Heart right ventricle (tissue), 16 donors: ENCODE measurements at regions not wholly inside any gene's neighbourhood (a gene's known extent, or its start where the extent isn't known, plus 50 kb on each side); places are given as distances from the start of the nearest gene placed in this dataset.

Experiments
- ATAC-seq, 8 donors: fragments of 200-7000 bp; cut with Tn5 transposase; one replicate each; pipeline ENCODE4 v1.9.1; 2020; ENCODE audit warnings: mild to moderate bottlenecking in 8 of 8, moderate library complexity in 8 of 8, moderate number of reproducible peaks in 1 of 8
- DNase-seq, 2 donors: peaks; one replicate each; pipeline ENCODE4 v3.0.0-alpha.2; 2020
- H3K27ac ChIP-seq, 10 donors: fragments of 200-600 bp; sonication (generic) in 2 of 10; one replicate each; pipeline versions ENCODE4 v1.5.0 to v1.8.0; 2020 to 2022; ENCODE audit warnings: mild to moderate bottlenecking in 3 of 10
- H3K27me3 ChIP-seq, 7 donors: fragments of 200-600 bp; one replicate each; pipeline ENCODE4 v1.8.0; 2021 to 2022; ENCODE audit warnings: mild to moderate bottlenecking in 2 of 7
- H3K36me3 ChIP-seq, 9 donors: fragments of 200-600 bp; sonication (generic) in 1 of 9; one replicate each; pipeline versions ENCODE4 v1.5.0 to v1.8.0; 2020 to 2022; ENCODE audit warnings: mild to moderate bottlenecking in 2 of 9
- H3K4me1 ChIP-seq, 9 donors: fragments of 200-600 bp; sonication (generic) in 1 of 9; one replicate each; pipeline versions ENCODE4 v1.5.0 to v1.8.0; 2020 to 2022; ENCODE audit warnings: mild to moderate bottlenecking in 4 of 9
- H3K4me3 ChIP-seq, 10 donors: fragments of 200-600 bp; sonication (generic) in 2 of 10; one replicate each; pipeline versions ENCODE4 v1.5.0 to v1.8.0; 2020 to 2022; ENCODE audit warnings: mild to moderate bottlenecking in 7 of 10, moderate library complexity in 2 of 10
- H3K9me3 ChIP-seq, 11 donors: fragments of 200-600 bp in 10 of 11; sonication (generic) in 2 of 11; one replicate each; pipeline versions ENCODE4 v1.5.0 to v1.8.0; 2013 to 2022; ENCODE audit warnings: mild to moderate bottlenecking in 2 of 11, control low read depth in 1 of 11, moderate library complexity in 1 of 11
- WGBS, 2 donors: extraction: QIAGEN DNeasy Blood & Tissue Kit; methylation state at CpG; one replicate each; pipeline ENCODE4 v1.1.7; 2013; ENCODE audit warnings: inconsistent platforms in 1 of 2; 5-methylcytosine and 5-hydroxymethylcytosine counted together
- intact Hi-C, 10 donors: fragments of 100-400 bp; cut with DNase I; formaldehyde crosslinking; loops; one replicate each; pipeline versions ENCODE4 v1.11.1 to v1.14.2; 2022
- TF ChIP-seq, protein P1 (sequence below), 9 donors: fragments of 200-600 bp; sonication (generic) in 2 of 9; IDR thresholded peaks; one replicate each; pipeline versions ENCODE4 v1.5.0 to v1.8.0; 2021 to 2022; ENCODE audit warnings: antibody characterized with exemption in 9 of 9, mild to moderate bottlenecking in 5 of 9, moderate library complexity in 1 of 9
- donor health status: Arrhythmogenic right ventricular cardiomyopathy.
- donor health status: ischemic (EF 13 %, LVEDD 7.1; RV severe dilation, severe dysfunction).
- donor health status: healthy with polysubstance abuse.
- donor health status: DM: no; HTN: yes; CAD: no.
- donor health status: DM: no; HTN: no; CAD: no.
- donor health status: ischemic (EF 25% LVEDD 6.9; RV normal size, moderate dysfunction).
- donor health status: ischemic (EF 25% LVEDD 5.7; RV mildly dilated, moderate dysfunction).
- donor health status: healthy.
- donor health status: DM: yes; HTN: yes; CAD: no.
- donor health status: Ischemic cardiomyopathy.
- donor health status: ischemic (EF 35%, LVEDD 5.7; RV mildly dilated, moderate dysfunction).
- donor health status: nonischemic (EF 11% LVEDD 7.7; RV severe dilation, severe dysfunction).
- donor health status: DM: yes; HTN: yes; CAD: no.
- donor health status: PGD.
- donor health status: ischemic (EF 29% LVEDD 5.4; RV normal size, mild dysfunction).
- donor health status: nonischemic (EF 23%, LVEDD 6.1; RV moderate dilation, normal function).

DNA sequence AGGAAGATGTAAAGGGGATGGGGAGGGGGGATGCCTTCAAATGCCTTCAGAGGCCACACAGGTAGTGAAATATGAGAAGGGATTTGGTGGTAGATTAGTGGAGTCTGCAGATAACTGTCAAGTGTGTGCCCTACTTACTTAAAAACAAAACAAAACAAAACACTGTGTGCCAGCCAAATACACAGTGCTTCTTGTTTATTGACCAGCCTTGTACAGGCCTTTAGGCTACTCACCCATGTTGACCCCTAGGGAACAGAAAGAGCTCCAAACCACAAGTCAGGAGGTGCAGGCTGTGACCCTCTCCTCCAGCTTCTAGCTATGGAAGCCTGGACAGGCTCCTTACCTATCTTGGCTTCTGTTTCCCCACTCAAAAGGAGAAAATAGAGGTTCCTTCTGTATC lies 562.0 kb downstream of the ETNK1 start:
- Histone ChIP-seq H3K4me3 (no peak overlapping the region), H3K9me3 (no peaks in the 10 kb centered on the region), H3K27ac (no peak overlapping the region), H3K36me3 (no peaks in the 10 kb centered on the region), H3K27me3 (no peaks in the 10 kb centered on the region), H3K4me1 (no peaks in the 10 kb centered on the region)
- DNase-seq (no peak), ATAC-seq (no peak)
- intact Hi-C loops: no loop called here
- TF ChIP-seq, protein P1, sequence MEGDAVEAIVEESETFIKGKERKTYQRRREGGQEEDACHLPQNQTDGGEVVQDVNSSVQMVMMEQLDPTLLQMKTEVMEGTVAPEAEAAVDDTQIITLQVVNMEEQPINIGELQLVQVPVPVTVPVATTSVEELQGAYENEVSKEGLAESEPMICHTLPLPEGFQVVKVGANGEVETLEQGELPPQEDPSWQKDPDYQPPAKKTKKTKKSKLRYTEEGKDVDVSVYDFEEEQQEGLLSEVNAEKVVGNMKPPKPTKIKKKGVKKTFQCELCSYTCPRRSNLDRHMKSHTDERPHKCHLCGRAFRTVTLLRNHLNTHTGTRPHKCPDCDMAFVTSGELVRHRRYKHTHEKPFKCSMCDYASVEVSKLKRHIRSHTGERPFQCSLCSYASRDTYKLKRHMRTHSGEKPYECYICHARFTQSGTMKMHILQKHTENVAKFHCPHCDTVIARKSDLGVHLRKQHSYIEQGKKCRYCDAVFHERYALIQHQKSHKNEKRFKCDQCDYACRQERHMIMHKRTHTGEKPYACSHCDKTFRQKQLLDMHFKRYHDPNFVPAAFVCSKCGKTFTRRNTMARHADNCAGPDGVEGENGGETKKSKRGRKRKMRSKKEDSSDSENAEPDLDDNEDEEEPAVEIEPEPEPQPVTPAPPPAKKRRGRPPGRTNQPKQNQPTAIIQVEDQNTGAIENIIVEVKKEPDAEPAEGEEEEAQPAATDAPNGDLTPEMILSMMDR (IDR thresholded peaks at IDR 0.05): no peak

DNA sequence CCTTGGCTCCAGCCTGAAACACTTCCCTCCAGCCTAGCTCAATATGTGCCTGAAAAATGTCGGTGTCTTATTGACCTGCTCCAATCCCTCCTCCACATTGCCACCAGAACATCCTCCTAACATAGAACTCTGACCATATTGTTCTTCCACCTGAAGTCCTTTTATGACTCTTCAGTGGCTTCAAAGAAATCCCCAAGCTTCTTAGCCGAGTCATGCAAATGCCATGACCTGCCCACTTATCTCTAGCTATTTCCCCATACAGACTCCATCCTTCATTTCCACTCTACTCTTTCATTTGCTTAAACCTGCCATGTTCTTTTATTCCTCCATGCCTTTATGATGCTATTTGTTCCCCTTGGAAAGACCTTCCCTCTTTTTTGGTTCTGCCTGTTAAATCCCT lies 568.6 kb downstream of the ETNK1 start:
- no peaks in the 10 kb centered on the region for H3K27me3 ChIP-seq
- no peak for DNase-seq
- no peaks in the 10 kb centered on the region for H3K4me1 ChIP-seq
- H3K4me3 ChIP-seq: no peak overlapping the region
- intact Hi-C loops: no loop called here
- no peaks in the 10 kb centered on the region for H3K36me3 ChIP-seq
- no peak overlapping the region for H3K27ac ChIP-seq
- TF ChIP-seq, protein P1 (IDR thresholded peaks at IDR 0.05): no peak
- peaks cover 0 to 2% (median 0%) of the 10 kb centered on the region in 11 donors for H3K9me3 ChIP-seq
- ATAC-seq: no peak
- 92 to 95% methylated on average over 2 of the region's 2 CpGs for WGBS, 2 donors

DNA sequence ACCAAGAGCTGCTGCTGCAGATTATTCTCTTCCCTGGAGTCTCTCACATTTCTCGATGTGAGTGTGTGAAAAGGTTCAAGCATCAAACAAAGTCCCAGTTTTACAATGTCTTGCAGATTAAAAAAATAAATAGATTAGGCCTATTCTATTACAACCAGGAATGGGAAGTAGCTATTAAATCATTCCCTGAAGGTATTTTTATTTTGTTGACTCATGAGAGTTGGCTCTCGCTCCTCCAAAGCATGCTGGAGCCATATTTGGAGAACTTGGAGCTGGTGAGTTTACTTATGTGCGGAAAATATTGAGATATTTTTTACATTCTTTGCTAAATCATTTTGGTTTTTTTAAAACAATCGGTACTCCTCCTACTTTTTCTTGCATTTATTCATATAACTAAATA lies 572.3 kb downstream of the ETNK1 start:
- no peaks in the 10 kb centered on the region for H3K4me1 ChIP-seq
- peaks cover 0 to 11% (median 0%) of the 10 kb centered on the region in 11 donors for H3K9me3 ChIP-seq
- WGBS, 2 donors: 76 to 80% methylated on average over 4 of the region's 4 CpGs
- DNase-seq (no peak), ATAC-seq (no peak)
- H3K4me3 ChIP-seq: no peak overlapping the region
- H3K27me3 ChIP-seq: no peaks in the 10 kb centered on the region
- no peak overlapping the region for H3K27ac ChIP-seq
- intact Hi-C loops: no loop called here
- no peaks in the 10 kb centered on the region for H3K36me3 ChIP-seq
- TF ChIP-seq, protein P1 (IDR thresholded peaks at IDR 0.05): no peak

DNA sequence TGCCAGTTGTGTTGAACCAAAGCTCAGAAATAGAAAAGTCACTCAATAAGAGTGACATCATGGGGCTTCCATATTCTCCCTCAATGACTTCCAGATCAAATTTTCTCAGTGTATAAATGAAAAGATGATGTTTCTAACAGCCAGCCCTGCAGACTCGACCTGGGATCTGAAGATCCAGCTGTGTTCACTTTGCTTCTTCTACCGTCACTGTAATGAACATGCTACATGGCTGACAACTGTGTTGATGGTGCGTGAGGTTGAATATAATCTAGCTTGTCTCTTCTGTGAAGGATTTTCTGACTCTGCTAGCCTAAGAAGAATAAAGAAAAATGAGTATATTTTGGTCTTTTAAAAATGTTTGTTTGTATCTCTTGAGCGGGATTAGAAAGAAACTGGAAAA lies 577.8 kb downstream of the ETNK1 start:
- DNase-seq: no peak

More for the DNA sequence above, 577.8 kb downstream of the ETNK1 start:
- Histone ChIP-seq H3K4me1 (no peaks in the 10 kb centered on the region), H3K4me3 (no peak overlapping the region), H3K27me3 (no peaks in the 10 kb centered on the region), H3K36me3 (no peaks in the 10 kb centered on the region), H3K27ac (no peak overlapping the region), H3K9me3 (peaks cover 0 to 13% (median 0%) of the 10 kb centered on the region in 11 donors)
- TF ChIP-seq, protein P1 (IDR thresholded peaks at IDR 0.05): no peak
- ATAC-seq: no peak
- 74 to 80% methylated on average over 4 of the region's 4 CpGs for WGBS, 2 donors
- intact Hi-C loops: loop anchor here in 4 of 10 donors (10.0 kb wide), 2 partner anchors 1392 to 1632 kb away; no protein-coding TSS in a partner anchor
